ENCODE measurements at regions not wholly inside any gene's neighbourhood (a gene's known extent, or its start where the extent isn't known, plus 50 kb on each side); places are given as distances from the start of the nearest gene placed in this dataset.
A peak's percentile ranks its signal among the peaks of the same experiment; 100 is the strongest.

- no peak for TF ChIP-seq CTCF (conservative IDR thresholded peaks at IDR 0.05; ENCODE audit: low read length)
- DNase-seq (ENCODE audit: low read depth), result no peak
- H3K4me3 ChIP-seq (ENCODE audit: low read length), result no peak overlapping the region
Observed at GRCh38 chr1:232556351-232556750, 73.6 kb downstream of the SIPA1L2 start.

GRCh38 chr1:232555494-232556210 lies 74.3 kb downstream of the SIPA1L2 start:
- H3K4me3 ChIP-seq (ENCODE audit: low read length), result no peak overlapping the region
- no peak for DNase-seq (ENCODE audit: low read depth)
- TF ChIP-seq CTCF (conservative IDR thresholded peaks at IDR 0.05; ENCODE audit: low read length), result no peak

GRCh38 chr1:232554409-232554808 lies 75.5 kb downstream of the SIPA1L2 start:
- H3K4me3 ChIP-seq (ENCODE audit: low read length), result no peak overlapping the region
- no peak for TF ChIP-seq CTCF (conservative IDR thresholded peaks at IDR 0.05; ENCODE audit: low read length)
- DNase-seq (ENCODE audit: low read depth), result no peak

- TF ChIP-seq CTCF (conservative IDR thresholded peaks at IDR 0.05; ENCODE audit: low read length), result no peak
- DNase-seq (ENCODE audit: low read depth), result peak; percentile 48
- H3K4me3 ChIP-seq (ENCODE audit: low read length), result no peak overlapping the region
Observed at GRCh38 chr1:232553809-232554208, 76.1 kb downstream of the SIPA1L2 start.

GRCh38 chr1:232553050-232553754 lies 76.7 kb downstream of the SIPA1L2 start:
- no peak overlapping the region for H3K4me3 ChIP-seq (ENCODE audit: low read length)
- DNase-seq (ENCODE audit: low read depth), result no peak
- TF ChIP-seq CTCF (conservative IDR thresholded peaks at IDR 0.05; ENCODE audit: low read length), result no peak

- no peak for TF ChIP-seq CTCF (conservative IDR thresholded peaks at IDR 0.05; ENCODE audit: low read length)
- H3K4me3 ChIP-seq (ENCODE audit: low read length), result no peak overlapping the region
- no peak for DNase-seq (ENCODE audit: low read depth)
Observed at GRCh38 chr1:232551386-232551785, 78.5 kb downstream of the SIPA1L2 start.

- no peak for DNase-seq (ENCODE audit: low read depth)
- H3K4me3 ChIP-seq (ENCODE audit: low read length), result no peak overlapping the region
- TF ChIP-seq CTCF (conservative IDR thresholded peaks at IDR 0.05; ENCODE audit: low read length), result no peak
Observed at GRCh38 chr1:232550007-232550406, 79.9 kb downstream of the SIPA1L2 start.
